GM18858 (cell line): ENCODE measurements at regions not wholly inside any gene's neighbourhood (a gene's known extent, or its start where the extent isn't known, plus 50 kb on each side); places are given as distances from the start of the nearest gene placed in this dataset.

Experiments used
- ATAC-seq: cut with Tn5 transposase; IDR thresholded peaks from one replicate; pipeline ENCODE4 v1.9.1; 2021; ENCODE audit not compliant: unreplicated experiment

GRCh38 chr4:122516376-122516775, 59.9 kb upstream of the IL2 start:
- no peak for ATAC-seq

- ATAC-seq: no peak
Measured at GRCh38 chr4:122514671-122515070, 58.1 kb upstream of the IL2 start.

- no peak for ATAC-seq
Measured at GRCh38 chr4:122512430-122512829, 55.9 kb upstream of the IL2 start.

- ATAC-seq: peak; percentile 62
Measured at GRCh38 chr4:122508083-122508482, 51.6 kb upstream of the IL2 start.
